NOMO-1 treated with dmso at 0.1 percent for 144 hours (cell line): ENCODE measurements at regions not wholly inside any gene's neighbourhood (a gene's known extent, or its start where the extent isn't known, plus 50 kb on each side); places are given as distances from the start of the nearest gene placed in this dataset.
"Not testable (repeated sequence)": the region's sequence is repeated elsewhere in the genome, so short reads cannot be mapped to it uniquely, and the experiment has no call there.

ENCODE experiments used
- DNase-seq: peaks from one replicate; lab custom pipeline; 2025; ENCODE audit not compliant: unreplicated experiment; lab: John Stamatoyannopoulos, UW

GRCh38 chr2:16034151-16034974, 94.0 kb downstream of the MYCN start:
- DNase-seq, result no peak

DNA sequence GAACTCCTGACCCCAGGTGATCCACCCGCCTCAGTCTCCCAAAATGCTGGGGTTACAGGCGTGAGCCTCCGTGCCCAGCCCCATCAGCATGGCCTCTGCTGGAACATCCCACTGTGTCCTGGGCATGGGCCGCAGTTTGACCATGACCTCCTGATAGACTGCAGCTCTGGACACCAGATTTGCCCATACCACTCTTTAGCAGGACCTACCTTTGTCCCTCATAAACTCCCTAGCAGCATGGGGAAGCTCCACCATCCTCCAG, 92.6 kb downstream of the MYCN start:
- DNase-seq, result no peak

GRCh38 chr2:16032282-16033031, 92.1 kb downstream of the MYCN start:
- DNase-seq, result no peak

GRCh38 chr2:16031848-16032159, 91.5 kb downstream of the MYCN start:
- DNase-seq, result no peak

DNA sequence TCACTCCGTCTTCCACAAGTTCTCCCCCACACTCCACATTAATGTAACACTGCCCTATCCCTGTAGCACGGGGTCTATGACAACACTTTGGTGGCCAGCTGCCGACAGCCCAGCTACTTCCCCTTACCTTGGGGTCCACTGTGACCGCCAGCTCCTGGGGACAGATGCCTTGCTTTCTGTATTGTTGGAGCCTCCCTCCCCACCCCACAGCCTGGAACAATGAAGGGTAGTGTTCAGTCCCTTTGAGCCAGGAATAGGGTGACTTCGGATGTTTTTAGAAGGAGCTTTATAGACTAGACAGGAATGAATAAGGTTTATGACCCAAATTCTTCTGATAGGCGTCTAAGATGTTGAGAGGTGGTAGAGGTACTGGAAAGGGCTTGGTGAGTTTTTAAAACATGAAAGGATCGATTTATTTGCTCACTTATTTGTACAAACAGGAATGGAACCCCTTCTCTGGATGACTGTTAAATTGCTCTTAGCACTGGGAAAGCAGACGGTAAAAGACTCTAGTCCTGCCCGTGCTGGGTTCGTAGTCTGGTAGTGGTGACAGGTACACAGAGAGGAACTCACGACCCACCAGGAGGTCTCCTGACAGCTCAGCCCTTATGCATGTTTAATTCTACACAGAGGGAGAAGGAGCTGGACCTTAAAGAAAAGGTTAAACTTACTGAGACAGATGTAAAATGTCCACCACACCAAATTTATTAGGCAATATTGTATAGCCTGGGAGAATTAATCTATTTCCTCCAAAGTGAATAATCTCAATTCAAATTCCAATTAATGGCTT, 90.9 kb downstream of the MYCN start:
- DNase-seq, result no peak

DNA sequence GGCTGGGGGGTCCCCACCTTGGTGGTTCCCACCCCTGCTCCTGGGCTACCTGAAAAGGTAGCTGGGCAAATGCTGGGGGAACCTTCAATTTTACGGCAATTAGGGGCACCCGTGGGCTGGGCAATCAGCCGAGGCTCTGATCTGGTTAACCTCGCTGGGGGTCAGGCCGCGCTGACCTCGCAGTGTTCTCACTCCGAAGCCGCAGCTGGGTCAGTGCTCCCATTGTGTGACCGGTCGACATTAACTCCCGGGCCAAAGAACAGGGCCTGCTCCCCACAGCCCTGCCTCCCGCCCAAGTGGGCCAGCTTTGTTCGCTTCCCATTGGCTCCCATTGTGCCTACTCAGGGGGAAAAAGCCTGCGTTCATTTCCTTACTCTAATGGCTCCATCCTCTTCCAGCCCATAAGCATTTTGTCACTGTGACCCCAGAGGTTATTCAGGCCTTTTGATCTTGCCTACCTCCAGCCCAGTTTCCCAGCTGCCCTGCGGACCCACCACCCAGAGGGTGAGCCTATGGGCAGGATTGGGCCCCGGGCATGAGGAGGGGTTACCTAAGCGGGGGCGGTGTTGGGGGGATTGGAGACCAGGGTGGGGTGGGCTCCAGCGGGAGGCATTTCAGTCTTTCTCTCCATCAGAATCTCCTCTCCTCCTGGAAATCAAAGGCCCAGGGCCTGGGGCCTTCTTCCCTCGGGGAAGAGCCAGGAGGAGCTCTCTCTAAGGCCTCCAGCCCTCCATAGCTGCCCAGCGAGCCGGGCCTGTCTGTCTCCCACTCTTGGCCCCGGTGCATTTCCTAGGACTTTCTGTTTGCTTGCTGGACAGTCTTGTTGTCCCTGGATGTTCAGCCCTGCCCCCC, 90.1 kb downstream of the MYCN start:
- DNase-seq, result no peak

GRCh38 chr2:16028644-16029043, 88.3 kb downstream of the MYCN start:
- no peak for DNase-seq

DNA sequence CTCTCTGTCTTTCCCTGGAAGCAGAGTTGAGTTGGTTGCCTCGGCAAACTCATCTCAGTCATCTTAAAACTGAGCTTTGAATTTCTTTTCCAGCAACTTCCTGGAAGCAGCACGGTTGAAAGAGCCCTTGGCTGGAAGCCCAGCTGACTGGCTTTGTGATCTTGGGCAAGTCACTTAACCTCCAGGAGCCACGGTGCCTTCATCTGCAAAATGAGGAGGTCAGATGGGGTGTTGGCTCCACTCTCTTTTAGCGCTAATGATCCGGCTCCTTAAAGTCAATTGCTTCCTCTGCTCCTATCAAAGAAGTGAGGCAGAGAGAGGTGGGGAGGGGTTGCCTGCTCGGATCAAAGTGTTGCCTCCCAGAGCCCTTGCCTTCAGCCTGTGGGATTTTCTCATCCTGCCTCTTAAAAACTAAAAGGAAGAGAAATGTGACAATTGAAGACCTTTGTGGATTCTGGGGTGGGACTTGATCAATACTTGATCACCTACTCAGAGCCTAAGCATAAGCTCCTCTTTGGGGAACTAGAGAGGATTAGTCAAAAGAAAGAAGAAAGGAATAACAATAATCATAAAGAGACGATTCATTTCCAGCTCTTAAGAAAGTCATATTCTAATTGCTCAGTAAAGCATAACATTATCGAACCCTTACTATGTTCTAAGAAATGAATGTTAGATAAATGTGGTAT, 86.6 kb downstream of the MYCN start:
- DNase-seq, result no peak

DNA sequence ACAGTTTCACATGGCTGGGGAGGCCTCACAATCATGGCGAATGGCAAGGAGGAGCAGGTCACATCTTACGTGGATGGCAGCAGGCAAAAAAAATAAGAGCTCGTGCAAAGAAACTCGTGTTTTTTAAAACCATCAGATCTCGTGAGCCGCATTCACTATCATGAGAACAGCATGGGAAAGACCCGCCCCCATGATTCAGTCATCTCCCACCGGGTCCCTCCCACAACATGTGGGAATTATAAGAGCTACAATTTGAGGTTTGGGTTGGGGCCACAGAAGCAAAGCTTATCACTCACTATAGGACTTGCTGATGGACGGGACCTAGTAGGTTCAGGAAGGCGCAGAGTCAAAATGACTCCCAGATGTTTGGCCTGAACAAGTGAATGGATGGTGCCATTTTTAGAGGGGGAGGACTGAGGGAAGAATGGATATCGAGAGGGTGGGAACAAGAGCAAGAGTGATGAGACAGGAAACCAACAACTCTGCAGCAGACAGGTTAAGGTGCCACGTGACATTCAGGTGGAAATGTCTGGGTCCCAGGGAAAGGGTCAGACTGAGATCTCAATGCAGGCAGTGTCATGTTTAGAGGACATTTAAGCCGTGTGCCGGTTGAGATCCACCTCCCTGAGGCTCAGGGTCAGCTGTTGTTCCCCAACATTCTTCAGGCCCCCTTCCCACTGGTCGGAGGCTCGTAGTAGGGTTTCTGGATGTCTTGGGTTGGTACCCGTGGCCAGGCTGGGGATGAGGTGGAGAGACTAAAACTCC, 85.7 kb downstream of the MYCN start:
- no peak for DNase-seq

- no peak for DNase-seq
Observed at GRCh38 chr2:16025211-16025875, 85.0 kb downstream of the MYCN start.

- not testable (repeated sequence) for DNase-seq
Observed at GRCh38 chr2:16024628-16025027, 84.3 kb downstream of the MYCN start.

GRCh38 chr2:16023506-16024360, 83.4 kb downstream of the MYCN start:
- no peak for DNase-seq

- DNase-seq, result no peak
Observed at GRCh38 chr2:16022548-16023240, 82.3 kb downstream of the MYCN start.

GRCh38 chr2:16021611-16022363, 81.4 kb downstream of the MYCN start:
- DNase-seq, result no peak

DNA sequence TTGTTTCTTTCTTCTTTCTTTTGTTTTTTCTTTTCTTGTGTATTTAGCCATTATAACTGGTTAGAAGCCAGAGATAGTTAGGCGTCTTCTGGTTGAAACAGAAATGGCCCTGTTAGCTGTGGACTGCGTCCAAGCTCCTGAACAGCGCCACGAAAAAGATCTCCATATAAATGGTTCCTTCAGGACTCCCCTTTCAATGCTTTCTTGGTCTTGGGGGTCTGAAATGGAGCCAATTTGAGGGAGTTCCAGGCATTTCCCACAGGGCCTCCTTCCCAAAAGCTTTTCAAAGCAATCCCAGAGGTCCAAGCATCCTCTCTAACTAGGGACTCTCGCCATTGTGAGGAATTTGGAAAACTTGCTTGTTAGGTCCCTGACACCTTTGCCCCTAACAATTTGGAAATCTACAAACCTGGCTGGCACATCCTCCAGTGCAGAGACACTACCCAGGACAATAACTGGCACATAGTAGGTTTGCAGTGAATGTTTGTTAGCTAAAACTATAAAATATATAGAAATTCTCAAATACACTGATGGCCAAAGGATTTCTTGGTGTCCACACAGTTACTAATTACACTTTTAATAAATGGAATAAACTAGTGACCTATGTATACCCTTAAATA, 80.1 kb downstream of the MYCN start:
- no peak for DNase-seq

DNA sequence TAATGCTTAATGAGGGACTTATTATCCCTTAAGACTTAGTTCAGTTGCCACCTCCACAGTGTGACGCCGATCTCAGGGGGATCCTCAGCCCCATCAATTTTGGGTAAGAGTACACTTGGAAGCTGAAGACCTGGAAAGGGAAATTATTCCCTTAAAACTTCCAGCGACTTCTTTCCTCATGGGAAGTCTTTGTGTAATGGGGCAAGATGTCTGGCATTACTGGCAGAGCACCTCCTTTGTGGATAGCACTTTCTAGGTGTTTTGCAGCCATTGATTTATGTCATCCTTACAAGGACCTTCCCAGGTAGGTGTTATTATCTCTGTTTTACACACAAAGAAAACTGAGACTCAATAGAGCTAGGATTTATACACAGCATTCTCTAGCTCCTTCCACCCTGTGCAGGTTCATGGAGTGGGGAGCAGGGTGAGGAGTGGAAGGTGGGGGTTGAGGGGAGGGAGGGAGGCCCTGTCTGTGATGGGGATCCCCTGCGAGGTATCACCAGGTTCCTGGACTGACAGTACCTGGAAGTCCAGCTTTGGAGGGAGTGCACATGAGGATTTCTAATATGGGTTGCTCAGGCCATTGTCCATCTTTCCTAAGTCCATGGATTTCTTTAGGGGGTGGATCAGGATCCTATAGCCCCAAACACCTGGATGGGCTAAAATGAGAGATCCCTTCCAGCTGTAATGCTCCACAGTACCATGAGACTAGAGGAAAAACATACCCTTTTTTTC, 79.4 kb downstream of the MYCN start:
- DNase-seq, result no peak
